Trophoblast cell (in vitro differentiated cells and primary cell): ENCODE measurements at regions not wholly inside any gene's neighbourhood (a gene's known extent, or its start where the extent isn't known, plus 50 kb on each side); places are given as distances from the start of the nearest gene placed in this dataset.
A peak's percentile ranks its signal among the peaks of the same experiment; 100 is the strongest.

ENCODE experiments used
- DNase-seq, 2 donors: peaks; one replicate each; pipeline ENCODE4 v3.0.0-alpha.2; 2016
- H2AFZ ChIP-seq: 2 replicates; pipeline ENCODE4 v1.6.1; 2013; ENCODE audit warnings: low read length, moderate library complexity, mild to moderate bottlenecking; ENCODE audit not compliant: insufficient read depth, poor library complexity
- H2AK5ac ChIP-seq: 2 replicates; pipeline ENCODE4 v1.6.1; 2013; ENCODE audit warnings: mild to moderate bottlenecking, low read length
- H2BK120ac ChIP-seq: 2 replicates; pipeline ENCODE4 v1.6.1; 2013; ENCODE audit warnings: low read length, mild to moderate bottlenecking, moderate library complexity; ENCODE audit not compliant: insufficient read depth, poor library complexity
- H2BK12ac ChIP-seq: 2 replicates; pipeline ENCODE4 v1.6.1; 2013; ENCODE audit warnings: mild to moderate bottlenecking, low read length, moderate library complexity
- H2BK5ac ChIP-seq: 2 replicates; pipeline ENCODE4 v1.6.1; 2013; ENCODE audit warnings: low read length, low read depth, moderate library complexity, mild to moderate bottlenecking; ENCODE audit not compliant: poor library complexity
- H3K14ac ChIP-seq: 2 replicates; pipeline ENCODE4 v1.6.1; 2013; ENCODE audit warnings: mild to moderate bottlenecking, low read length
- H3K18ac ChIP-seq: 2 replicates; pipeline ENCODE4 v1.6.1; 2013; ENCODE audit warnings: mild to moderate bottlenecking, low read length
- H3K23ac ChIP-seq: 2 replicates; pipeline ENCODE4 v1.6.1; 2013; ENCODE audit warnings: low read length
- H3K27ac ChIP-seq: 2 replicates; pipeline ENCODE4 v1.5.1; 2013; ENCODE audit warnings: low read depth, mild to moderate bottlenecking, inconsistent platforms, low read length, moderate library complexity
- H3K27me3 ChIP-seq: 2 replicates; pipeline ENCODE4 v1.6.1; 2013; ENCODE audit warnings: inconsistent platforms, mild to moderate bottlenecking, low read length, moderate library complexity; ENCODE audit not compliant: insufficient read depth
- H3K36me3 ChIP-seq, 2 experiments: 1 replicate in 1 of 2; 2 replicates in 1 of 2; pipeline ENCODE4 v1.6.1; 2013; ENCODE audit warnings: low read length in 2 of 2, mild to moderate bottlenecking in 2 of 2, moderate library complexity in 1 of 2; ENCODE audit not compliant: insufficient read depth in 2 of 2, control insufficient read depth in 1 of 2
- H3K4ac ChIP-seq: 2 replicates; pipeline ENCODE4 v1.6.1; 2013; ENCODE audit warnings: low read depth, mild to moderate bottlenecking, low read length, moderate library complexity
- H3K4me1 ChIP-seq, 2 experiments: 1 replicate in 1 of 2; 2 replicates in 1 of 2; pipeline ENCODE4 v1.6.1; 2013; ENCODE audit warnings: low read length in 2 of 2, mild to moderate bottlenecking in 2 of 2, moderate library complexity in 1 of 2; ENCODE audit not compliant: insufficient read depth in 2 of 2, control insufficient read depth in 1 of 2
- H3K4me2 ChIP-seq: 2 replicates; pipeline ENCODE4 v1.6.1; 2013; ENCODE audit warnings: inconsistent platforms, mild to moderate bottlenecking, low read length, moderate library complexity
- H3K4me3 ChIP-seq: 2 replicates; pipeline ENCODE4 v1.5.1; 2013; ENCODE audit warnings: mild to moderate bottlenecking, low read depth, low read length, inconsistent platforms
- H3K79me1 ChIP-seq: one replicate; pipeline ENCODE4 v1.6.1; 2013; ENCODE audit warnings: low read length
- H3K79me2 ChIP-seq: 2 replicates; pipeline ENCODE4 v1.6.1; 2013; ENCODE audit warnings: low read length, mild to moderate bottlenecking; ENCODE audit not compliant: control insufficient read depth, insufficient read depth, poor library complexity
- H3K9ac ChIP-seq: 2 replicates; pipeline ENCODE4 v1.6.1; 2013; ENCODE audit warnings: mild to moderate bottlenecking, low read length
- H3K9me3 ChIP-seq: 2 replicates; pipeline ENCODE4 v1.6.1; 2013; ENCODE audit warnings: low read depth, mild to moderate bottlenecking, control low read depth, inconsistent platforms, low read length; ENCODE audit not compliant: insufficient read depth
- H4K12ac ChIP-seq: 2 replicates; pipeline ENCODE4 v1.6.1; 2013; ENCODE audit warnings: low read depth, mild to moderate bottlenecking, low read length, moderate library complexity
- H4K8ac ChIP-seq: 2 replicates; pipeline ENCODE4 v1.6.1; 2013; ENCODE audit warnings: low read depth, mild to moderate bottlenecking, low read length, moderate library complexity
- H4K91ac ChIP-seq: one replicate; pipeline ENCODE4 v1.6.1; 2013; ENCODE audit warnings: low read depth, mild to moderate bottlenecking, low read length, moderate library complexity
- WGBS: extraction: QIAGEN DNeasy Blood & Tissue Kit; methylation state at CpG from one replicate; pipeline ENCODE4 v1.1.7; 2013; ENCODE audit warnings: missing lambda C conversion rate; ENCODE audit not compliant: insufficient read length, insufficient coverage; ENCODE audit errors: extremely low coverage; 5-methylcytosine and 5-hydroxymethylcytosine counted together

DNA sequence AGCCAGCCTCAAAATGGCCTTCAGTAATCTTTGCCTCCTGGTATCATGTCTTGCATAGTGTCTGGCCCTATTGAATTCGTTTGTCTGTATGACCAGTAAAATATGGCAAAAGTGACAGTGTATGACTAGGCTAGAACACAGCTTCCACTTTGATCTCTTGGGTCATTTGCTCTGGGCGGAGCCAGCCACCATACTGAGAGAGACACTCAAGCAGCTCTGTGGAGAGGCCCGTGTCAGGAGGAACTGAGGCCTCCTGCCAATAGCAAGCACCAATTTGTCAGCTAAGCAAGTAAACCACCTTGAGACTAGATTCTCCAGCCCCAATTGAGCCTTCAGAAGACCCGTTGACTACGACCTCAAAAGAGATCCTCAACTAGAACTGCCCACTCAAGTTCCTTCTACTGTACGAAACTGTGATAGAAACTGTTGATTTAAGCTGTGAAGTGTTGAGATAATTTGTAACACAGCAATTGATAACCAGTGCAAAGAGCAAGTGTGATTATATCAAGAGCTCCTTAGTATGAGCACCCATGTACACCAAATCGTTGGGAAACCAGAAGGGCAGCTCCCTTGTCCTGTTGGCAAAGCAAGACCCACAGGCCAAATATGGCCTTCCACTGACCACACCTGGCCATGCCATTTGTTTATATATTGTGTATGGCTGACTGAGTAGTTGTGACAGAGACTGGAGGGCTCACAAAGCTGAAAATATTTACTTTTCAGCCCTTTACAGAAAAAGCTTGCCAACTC, 52.7 kb upstream of the SERBP1 start:
- Histone ChIP-seq H3K4me1 (no peaks in the 10 kb centered on the region), H3K27ac (no peak overlapping the region), H4K8ac (no peak overlapping the region), H2BK12ac (no peak overlapping the region), H3K4me3 (no peak overlapping the region), H3K4me2 (no peak overlapping the region), H3K79me1 (no peaks in the 10 kb centered on the region), H3K79me2 (no peaks in the 10 kb centered on the region), H2BK5ac (no peak overlapping the region), H3K9ac (no peak overlapping the region), H3K18ac (no peak overlapping the region), H2AK5ac (no peak overlapping the region), H3K27me3 (no peaks in the 10 kb centered on the region), H2AFZ (no peak overlapping the region), H4K12ac (no peak overlapping the region), H3K4ac (no peak overlapping the region), H3K23ac (no peak overlapping the region), H3K36me3 (no peaks in the 10 kb centered on the region), H2BK120ac (no peak overlapping the region), H3K9me3 (no peaks in the 10 kb centered on the region), H4K91ac (no peak overlapping the region), H3K14ac (no peak overlapping the region)
- no CpG with 5 or more reads among the region's 7 CpGs for WGBS
- no peak for DNase-seq

- H3K27me3 ChIP-seq, result no peaks in the 10 kb centered on the region
- WGBS, result no CpG with 5 or more reads among the region's 2 CpGs
- H3K9ac ChIP-seq, result no peak overlapping the region
- H3K23ac ChIP-seq, result no peak overlapping the region
- H3K27ac ChIP-seq, result no peak overlapping the region
- H3K4me3 ChIP-seq, result no peak overlapping the region
- H4K91ac ChIP-seq, result no peak overlapping the region
- H2BK12ac ChIP-seq, result no peak overlapping the region
- H3K18ac ChIP-seq, result no peak overlapping the region
- no peak overlapping the region for H2AK5ac ChIP-seq
- no peak overlapping the region for H3K4me2 ChIP-seq
- no peaks in the 10 kb centered on the region for H3K79me2 ChIP-seq
- no peak overlapping the region for H3K4ac ChIP-seq
- H3K14ac ChIP-seq, result no peak overlapping the region
- no peak overlapping the region for H2BK5ac ChIP-seq
- H3K4me1 ChIP-seq, result no peaks in the 10 kb centered on the region
- H2BK120ac ChIP-seq, result no peak overlapping the region
- H2AFZ ChIP-seq, result no peak overlapping the region
- no peaks in the 10 kb centered on the region for H3K9me3 ChIP-seq
- no peaks in the 10 kb centered on the region for H3K79me1 ChIP-seq
- no peak for DNase-seq
- no peak overlapping the region for H4K8ac ChIP-seq
- no peaks in the 10 kb centered on the region for H3K36me3 ChIP-seq
- H4K12ac ChIP-seq, result no peak overlapping the region
These were observed 54.3 kb upstream of the SERBP1 start for GRCh38 chr1:67484492-67484891.

DNA sequence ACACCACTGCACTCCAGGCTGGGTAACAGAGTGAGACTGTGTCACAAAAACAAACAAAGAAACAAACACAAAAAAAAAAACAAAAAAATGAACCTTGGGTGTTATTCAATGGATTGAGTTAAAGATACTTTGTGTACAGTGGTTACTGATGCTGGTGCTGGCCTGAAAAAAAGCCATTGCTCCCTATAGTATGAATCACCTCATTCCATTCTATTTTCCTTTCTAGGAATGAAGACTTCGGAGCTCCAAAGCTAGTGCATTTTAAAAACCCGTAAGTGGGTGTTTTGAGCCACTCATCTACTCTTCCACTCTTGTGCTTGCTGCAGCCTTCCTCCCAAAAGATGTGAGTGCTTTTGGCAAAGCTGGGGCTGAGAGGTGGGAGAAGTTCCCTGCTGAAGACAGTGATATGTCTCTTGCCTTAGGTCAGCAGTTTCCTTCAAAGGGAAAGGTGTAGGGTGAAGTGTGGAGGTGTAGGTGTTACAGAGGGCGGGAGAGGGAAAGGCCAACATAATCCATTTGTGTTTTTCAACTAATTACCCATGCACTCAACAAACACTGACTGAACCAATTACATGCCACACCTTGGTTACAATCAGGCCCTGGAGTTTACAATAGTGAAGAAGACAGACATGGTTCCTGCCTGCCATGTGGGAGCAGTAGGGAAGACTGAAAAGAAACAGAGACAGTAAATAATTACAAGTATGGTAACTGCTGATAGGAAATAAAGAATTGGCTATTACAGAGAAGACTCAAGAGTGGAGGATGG, 55.0 kb upstream of the SERBP1 start:
- no peak overlapping the region for H4K8ac ChIP-seq
- no peak overlapping the region for H2AK5ac ChIP-seq
- no peak overlapping the region for H2BK120ac ChIP-seq
- no peak overlapping the region for H4K91ac ChIP-seq
- H2BK5ac ChIP-seq, result no peak overlapping the region
- DNase-seq, result peak in 1 of 2 donors; percentile 35
- H2AFZ ChIP-seq, result no peak overlapping the region
- no peaks in the 10 kb centered on the region for H3K4me1 ChIP-seq
- H3K18ac ChIP-seq, result no peak overlapping the region
- no CpG with 5 or more reads among the region's 3 CpGs for WGBS
- H4K12ac ChIP-seq, result no peak overlapping the region
- H3K23ac ChIP-seq, result no peak overlapping the region
- no peak overlapping the region for H2BK12ac ChIP-seq
- H3K79me1 ChIP-seq, result no peaks in the 10 kb centered on the region
- H3K9me3 ChIP-seq, result no peaks in the 10 kb centered on the region
- H3K4me2 ChIP-seq, result no peak overlapping the region
- no peaks in the 10 kb centered on the region for H3K79me2 ChIP-seq
- no peak overlapping the region for H3K4me3 ChIP-seq
- no peaks in the 10 kb centered on the region for H3K27me3 ChIP-seq
- no peaks in the 10 kb centered on the region for H3K36me3 ChIP-seq
- H3K4ac ChIP-seq, result no peak overlapping the region
- H3K27ac ChIP-seq, result no peak overlapping the region
- H3K14ac ChIP-seq, result no peak overlapping the region
- H3K9ac ChIP-seq, result no peak overlapping the region

DNA sequence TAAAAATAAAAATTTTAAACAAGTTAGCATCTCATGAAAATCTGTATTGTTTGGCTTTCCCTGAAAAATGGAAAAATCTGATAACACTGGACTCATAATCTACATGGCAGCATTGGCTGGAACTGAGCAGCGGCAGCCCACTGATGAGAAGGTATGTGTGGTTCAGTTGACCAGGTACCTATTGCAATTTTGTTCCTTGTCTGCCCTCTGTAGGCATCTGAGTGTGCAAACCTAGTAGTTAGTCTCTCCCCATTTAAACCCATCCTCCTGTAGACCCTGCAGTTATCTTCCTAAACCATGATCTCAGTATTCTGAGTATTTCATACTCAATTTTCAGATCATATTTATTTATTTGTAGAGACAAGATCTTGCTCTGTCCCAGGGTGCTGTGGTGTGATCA, 59.4 kb upstream of the SERBP1 start:
- Histone ChIP-seq H3K14ac (no peak overlapping the region), H4K8ac (no peak overlapping the region), H3K18ac (no peak overlapping the region)

More for the DNA sequence above, 59.4 kb upstream of the SERBP1 start:
- Histone ChIP-seq H3K9me3 (no peaks in the 10 kb centered on the region), H3K23ac (no peak overlapping the region), H3K4me2 (no peak overlapping the region), H4K91ac (no peak overlapping the region), H3K79me1 (no peaks in the 10 kb centered on the region), H3K36me3 (no peaks in the 10 kb centered on the region), H2BK5ac (no peak overlapping the region), H2BK12ac (no peak overlapping the region), H3K27ac (no peak overlapping the region), H3K4me1 (no peaks in the 10 kb centered on the region), H2BK120ac (no peak overlapping the region), H3K9ac (no peak overlapping the region), H2AK5ac (no peak overlapping the region), H3K4ac (no peak overlapping the region), H3K79me2 (no peaks in the 10 kb centered on the region), H2AFZ (no peak overlapping the region), H3K4me3 (no peak overlapping the region), H3K27me3 (no peaks in the 10 kb centered on the region), H4K12ac (no peak overlapping the region)
- DNase-seq, result peak; percentile 22 to 61
- WGBS, result no CpG with 5 or more reads among the region's 1 CpG
